Colonic mucosa (tissue), 4 donors: ENCODE measurements at regions not wholly inside any gene's neighbourhood (a gene's known extent, or its start where the extent isn't known, plus 50 kb on each side); places are given as distances from the start of the nearest gene placed in this dataset.
A peak's percentile ranks its signal among the peaks of the same experiment; 100 is the strongest.

Source experiments
- DNase-seq: peaks from one replicate; pipeline ENCODE4 v3.0.0-alpha.2; 2020
- H3K27ac ChIP-seq: fragments of 200-600 bp; one replicate; pipeline ENCODE4 v1.8.0; 2021
- H3K27me3 ChIP-seq: fragments of 200-600 bp; one replicate; pipeline ENCODE4 v1.8.0; 2021
- H3K36me3 ChIP-seq: fragments of 200-600 bp; one replicate; pipeline ENCODE4 v1.8.0; 2021
- H3K4me1 ChIP-seq: fragments of 200-600 bp; one replicate; pipeline ENCODE4 v1.8.0; 2021; ENCODE audit warnings: mild to moderate bottlenecking
- H3K4me3 ChIP-seq: fragments of 200-600 bp; one replicate; pipeline ENCODE4 v1.8.0; 2021
- H3K9ac ChIP-seq, 2 donors: one replicate each; pipeline ENCODE4 v1.7.0; 2013; ENCODE audit warnings: control low read depth in 2 of 2, low read depth in 2 of 2, low read length in 2 of 2
- H3K9me3 ChIP-seq: fragments of 200-600 bp; one replicate; pipeline ENCODE4 v1.8.0; 2021
- CTCF ChIP-seq: fragments of 200-600 bp; IDR thresholded peaks from one replicate; pipeline ENCODE4 v1.8.0; 2022; ENCODE audit warnings: antibody characterized with exemption, mild to moderate bottlenecking
- intact Hi-C: fragments of 100-400 bp; cut with DNase I; formaldehyde crosslinking; loops from one replicate; pipeline ENCODE4 v1.14.1; 2022
- donor health status: healthy.
- donor health status: DM: no; HTN: no; CAD: no.
- donor health status: DM: no; HTN: no; CAD: no.

GRCh38 chr1:8267307-8267706 lies 50.6 kb upstream of the SLC45A1 start:
- no peaks in the 10 kb centered on the region for H3K36me3 ChIP-seq
- intact Hi-C loops, result no loop called here
- no peaks in the 10 kb centered on the region for H3K4me1 ChIP-seq
- no peaks in the 10 kb centered on the region for H3K27me3 ChIP-seq
- DNase-seq, result no peak
- H3K4me3 ChIP-seq, result no peak overlapping the region
- H3K27ac ChIP-seq, result no peak overlapping the region
- no peak overlapping the region for H3K9ac ChIP-seq
- no peaks in the 10 kb centered on the region for H3K9me3 ChIP-seq
- TF ChIP-seq CTCF, result no peak

GRCh38 chr1:8266436-8267165 lies 51.3 kb upstream of the SLC45A1 start:
- no peak for TF ChIP-seq CTCF
- H3K9ac ChIP-seq, result no peak overlapping the region
- H3K4me3 ChIP-seq, result no peak overlapping the region
- no peak for DNase-seq
- no peaks in the 10 kb centered on the region for H3K27me3 ChIP-seq
- H3K27ac ChIP-seq, result no peak overlapping the region
- H3K9me3 ChIP-seq, result no peaks in the 10 kb centered on the region
- intact Hi-C loops, result no loop called here
- no peaks in the 10 kb centered on the region for H3K4me1 ChIP-seq
- H3K36me3 ChIP-seq, result no peaks in the 10 kb centered on the region

GRCh38 chr1:8263791-8264190 lies 54.1 kb upstream of the SLC45A1 start:
- no peak for DNase-seq
- Histone ChIP-seq H3K27me3 (no peaks in the 10 kb centered on the region), H3K27ac (no peak overlapping the region), H3K9me3 (no peaks in the 10 kb centered on the region), H3K4me3 (no peak overlapping the region), H3K9ac (no peak overlapping the region), H3K4me1 (no peaks in the 10 kb centered on the region), H3K36me3 (no peaks in the 10 kb centered on the region)
- TF ChIP-seq CTCF, result no peak
- intact Hi-C loops, result no loop called here

- H3K4me3 ChIP-seq, result no peak overlapping the region
- TF ChIP-seq CTCF, result no peak
- no peak for DNase-seq
- intact Hi-C loops, result no loop called here
- H3K36me3 ChIP-seq, result no peaks in the 10 kb centered on the region
- H3K27ac ChIP-seq, result no peak overlapping the region
- no peaks in the 10 kb centered on the region for H3K9me3 ChIP-seq
- no peak overlapping the region for H3K9ac ChIP-seq
- no peaks in the 10 kb centered on the region for H3K27me3 ChIP-seq
- H3K4me1 ChIP-seq, result peaks cover 5% of the 10 kb centered on the region
These were observed 56.5 kb upstream of the SLC45A1 start for GRCh38 chr1:8261398-8261762.

GRCh38 chr1:8259498-8260290 lies 58.2 kb upstream of the SLC45A1 start:
- Histone ChIP-seq H3K4me1 (peaks cover 5% of the 10 kb centered on the region), H3K27me3 (no peaks in the 10 kb centered on the region), H3K9ac (peak overlapping the region in 1 of 2 donors; percentile 27), H3K36me3 (no peaks in the 10 kb centered on the region), H3K27ac (peak overlapping the region; percentile 73), H3K4me3 (no peak overlapping the region), H3K9me3 (no peaks in the 10 kb centered on the region)
- peak; percentile 69 for DNase-seq
- no peak for TF ChIP-seq CTCF
- intact Hi-C loops, result no loop called here
